ENCODE measurements at regions not wholly inside any gene's neighbourhood (a gene's known extent, or its start where the extent isn't known, plus 50 kb on each side); places are given as distances from the start of the nearest gene placed in this dataset.

DNA sequence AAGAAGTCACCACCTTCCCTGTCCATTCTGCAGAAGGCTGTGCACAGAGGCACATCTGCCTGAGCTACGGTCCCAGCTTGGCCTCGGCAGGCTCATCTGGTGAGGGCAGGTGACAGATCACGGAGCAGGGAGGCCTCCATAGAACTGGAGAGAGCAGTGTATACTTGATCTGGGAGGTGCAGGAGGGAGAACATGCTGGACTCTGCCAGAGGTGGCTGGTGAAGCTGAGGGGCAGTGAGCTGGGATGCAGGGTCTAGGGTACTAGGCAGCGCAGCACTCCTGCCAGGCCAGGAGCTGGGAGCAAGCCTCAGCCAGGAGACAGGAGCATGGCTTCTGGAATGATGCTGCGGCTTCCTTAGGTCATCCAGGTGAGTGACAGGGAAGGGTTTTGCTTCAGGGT lies 553.0 kb downstream of the TCERG1L start:
- Histone ChIP-seq H3K27me3 (replicated peaks in 1 of 7) (peaks cover 0 to 16% (median 0%) of the 10 kb centered on the region in 7 donors), H3K4me3 (no peak overlapping the region), H3K9me3 (peaks cover 0 to 26% (median 11%) of the 10 kb centered on the region in 8 donors), H3K4me1 (no peaks in the 10 kb centered on the region), H3K36me3 (no peaks in the 10 kb centered on the region), H3K27ac (no peak overlapping the region)
- intact Hi-C loops (cut with DNase I; ENCODE audit: low total_unique reads): no loop called here
- DNase-seq: peak; percentile 25
- TF ChIP-seq, protein P1, sequence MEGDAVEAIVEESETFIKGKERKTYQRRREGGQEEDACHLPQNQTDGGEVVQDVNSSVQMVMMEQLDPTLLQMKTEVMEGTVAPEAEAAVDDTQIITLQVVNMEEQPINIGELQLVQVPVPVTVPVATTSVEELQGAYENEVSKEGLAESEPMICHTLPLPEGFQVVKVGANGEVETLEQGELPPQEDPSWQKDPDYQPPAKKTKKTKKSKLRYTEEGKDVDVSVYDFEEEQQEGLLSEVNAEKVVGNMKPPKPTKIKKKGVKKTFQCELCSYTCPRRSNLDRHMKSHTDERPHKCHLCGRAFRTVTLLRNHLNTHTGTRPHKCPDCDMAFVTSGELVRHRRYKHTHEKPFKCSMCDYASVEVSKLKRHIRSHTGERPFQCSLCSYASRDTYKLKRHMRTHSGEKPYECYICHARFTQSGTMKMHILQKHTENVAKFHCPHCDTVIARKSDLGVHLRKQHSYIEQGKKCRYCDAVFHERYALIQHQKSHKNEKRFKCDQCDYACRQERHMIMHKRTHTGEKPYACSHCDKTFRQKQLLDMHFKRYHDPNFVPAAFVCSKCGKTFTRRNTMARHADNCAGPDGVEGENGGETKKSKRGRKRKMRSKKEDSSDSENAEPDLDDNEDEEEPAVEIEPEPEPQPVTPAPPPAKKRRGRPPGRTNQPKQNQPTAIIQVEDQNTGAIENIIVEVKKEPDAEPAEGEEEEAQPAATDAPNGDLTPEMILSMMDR (IDR thresholded peaks at IDR 0.05 in 8 of 11, conservative IDR thresholded peaks at IDR 0.05 in 3 of 11): no peak
- no peak for TF ChIP-seq POLR2AphosphoS5 (IDR thresholded peaks at IDR 0.05)
- WGBS, 5 donors: 78 to 93% (median 83%) methylated on average over 5 of the region's 5 CpGs

DNA sequence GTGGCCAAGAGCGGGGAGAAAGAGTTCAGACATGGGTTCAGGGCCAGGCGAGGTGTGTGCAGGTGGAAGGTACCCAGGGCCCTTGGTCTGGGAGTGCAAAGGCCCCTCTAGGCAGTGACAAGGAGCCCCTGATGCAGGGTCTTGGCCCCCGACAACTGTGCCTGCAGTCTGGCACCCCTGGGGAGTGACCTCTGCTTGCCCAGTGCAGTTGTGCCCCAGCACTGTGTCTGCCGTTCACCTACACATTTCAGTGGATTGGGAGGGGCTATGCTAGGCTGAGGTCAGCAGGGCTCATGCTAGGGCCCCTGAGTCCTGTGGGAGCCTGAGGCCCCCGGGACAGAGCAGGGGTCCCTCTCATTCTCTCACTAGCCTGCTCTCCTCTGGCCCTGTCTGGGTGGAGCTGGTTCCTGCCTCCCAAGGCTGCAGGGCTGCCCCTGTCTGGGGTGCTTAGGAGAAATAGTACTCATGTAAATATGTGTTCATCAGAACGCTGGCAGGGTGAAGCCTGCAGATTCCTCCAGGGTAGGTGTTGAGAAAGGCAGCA lies 550.4 kb downstream of the TCERG1L start:
- Histone ChIP-seq H3K27ac (no peak overlapping the region), H3K4me1 (no peaks in the 10 kb centered on the region), H3K4me3 (no peak overlapping the region), H3K9me3 (peaks cover 0 to 21% (median 0%) of the 10 kb centered on the region in 8 donors), H3K36me3 (no peaks in the 10 kb centered on the region), H3K27me3 (replicated peaks in 1 of 7) (peaks cover 0 to 17% (median 0%) of the 10 kb centered on the region in 7 donors)
- peak; percentile 51 for DNase-seq
- TF ChIP-seq, protein P1 (IDR thresholded peaks at IDR 0.05 in 8 of 11, conservative IDR thresholded peaks at IDR 0.05 in 3 of 11): no peak
- TF ChIP-seq POLR2AphosphoS5 (IDR thresholded peaks at IDR 0.05) (no peak), POLR2A (IDR thresholded peaks at IDR 0.05) (no peak)
- intact Hi-C loops (cut with DNase I; ENCODE audit: low total_unique reads): no loop called here
- WGBS, 5 donors: 75 to 87% (median 84%) methylated on average over 4 to 6 of the region's 6 CpGs

DNA sequence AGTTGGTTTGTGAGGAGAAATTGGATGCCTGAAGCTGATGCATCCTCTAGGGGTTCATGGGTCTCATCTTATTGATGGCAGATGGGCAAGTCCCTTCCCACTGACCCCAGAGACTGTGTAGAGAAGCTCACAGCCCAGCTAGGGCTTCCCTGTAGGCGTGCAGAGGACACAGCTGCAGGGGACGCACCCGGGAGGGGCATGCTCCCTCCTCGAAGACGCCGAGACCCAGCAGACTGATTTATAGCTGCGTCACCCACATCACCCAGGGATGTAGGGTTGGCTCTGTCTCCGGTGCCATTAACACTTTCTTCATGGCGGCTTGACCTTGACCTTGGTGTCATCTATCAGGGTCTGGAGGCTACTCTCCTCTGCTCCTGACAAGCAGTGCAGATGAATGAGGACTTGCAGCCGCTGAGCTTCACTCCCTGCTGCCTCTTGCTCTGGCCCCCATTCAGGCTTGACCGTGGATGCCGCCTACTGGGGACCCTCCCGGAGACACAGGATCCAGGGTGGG lies 549.7 kb downstream of the TCERG1L start:
- WGBS, 5 donors: 60 to 77% (median 72%) methylated on average over 5 to 13 of the region's 13 CpGs
- TF ChIP-seq POLR2A (IDR thresholded peaks at IDR 0.05) (no peak), POLR2AphosphoS5 (IDR thresholded peaks at IDR 0.05) (no peak)
- TF ChIP-seq, protein P1 (IDR thresholded peaks at IDR 0.05 in 8 of 11, conservative IDR thresholded peaks at IDR 0.05 in 3 of 11): no peak
- Histone ChIP-seq H3K36me3 (no peaks in the 10 kb centered on the region), H3K27ac (no peak overlapping the region), H3K4me3 (no peak overlapping the region), H3K27me3 (replicated peaks in 1 of 7) (peaks cover 0 to 19% (median 0%) of the 10 kb centered on the region in 7 donors), H3K4me1 (no peaks in the 10 kb centered on the region), H3K9me3 (peaks cover 0 to 29% (median 1%) of the 10 kb centered on the region in 8 donors)
- DNase-seq: peak; percentile 44
- intact Hi-C loops (cut with DNase I; ENCODE audit: low total_unique reads): no loop called here

GRCh38 chr10:130762491-130762890 lies 549.0 kb downstream of the TCERG1L start:
- DNase-seq: peak; percentile 53
- intact Hi-C loops (cut with DNase I; ENCODE audit: low total_unique reads): no loop called here
- 54 to 85% (median 74%) methylated on average over 5 to 6 of the region's 6 CpGs for WGBS, 5 donors

More at GRCh38 chr10:130762491-130762890, 549.0 kb downstream of the TCERG1L start:
- Histone ChIP-seq H3K27ac (no peak overlapping the region), H3K36me3 (no peaks in the 10 kb centered on the region), H3K4me3 (no peak overlapping the region), H3K9me3 (peaks cover 0 to 35% (median 7%) of the 10 kb centered on the region in 8 donors), H3K27me3 (replicated peaks in 1 of 7) (peaks cover 0 to 19% (median 0%) of the 10 kb centered on the region in 7 donors), H3K4me1 (no peaks in the 10 kb centered on the region)
- TF ChIP-seq POLR2AphosphoS5 (IDR thresholded peaks at IDR 0.05): no peak
- TF ChIP-seq, protein P1 (IDR thresholded peaks at IDR 0.05 in 8 of 11, conservative IDR thresholded peaks at IDR 0.05 in 3 of 11): no peak
- TF ChIP-seq POLR2A (IDR thresholded peaks at IDR 0.05): no peak
